CD14-positive monocyte (primary cell): ENCODE measurements at regions not wholly inside any gene's neighbourhood (a gene's known extent, or its start where the extent isn't known, plus 50 kb on each side); places are given as distances from the start of the nearest gene placed in this dataset.
"Not testable (repeated sequence)": the region's sequence is repeated elsewhere in the genome, so short reads cannot be mapped to it uniquely, and the experiment has no call there.

Source experiments
- DNase-seq, 3 donors: peaks; one replicate each; pipeline ENCODE4 v3.0.0-alpha.2; 2011 to 2022
- H2AFZ ChIP-seq: 2 replicates; pipeline ENCODE4 v1.6.0; 2012; ENCODE audit warnings: mild to moderate bottlenecking, low read depth, low read length, inconsistent platforms; ENCODE audit not compliant: insufficient read depth, poor library complexity, severe bottlenecking
- H3K27ac ChIP-seq, 2 donors: 1 replicate in 1 of 2; 2 replicates in 1 of 2; pipeline ENCODE4 v1.5.1; 2012 to 2013; ENCODE audit warnings: low read length in 2 of 2, control low read depth in 1 of 2, inconsistent platforms in 1 of 2, low read depth in 1 of 2, mild to moderate bottlenecking in 1 of 2
- H3K27me3 ChIP-seq, 2 donors: one replicate each; pipeline versions ENCODE4 v1.6.0 to v1.6.1; 2011 to 2013; ENCODE audit warnings: low read length in 2 of 2; ENCODE audit not compliant: control insufficient read depth in 2 of 2, insufficient read depth in 2 of 2
- H3K36me3 ChIP-seq, 2 donors: replicated peaks in 1 of 2; 1 replicate in 1 of 2; 2 replicates in 1 of 2; pipeline versions ENCODE4 v1.5.1 to v1.6.1; 2012 to 2013; ENCODE audit warnings: low read length in 2 of 2, control low read depth in 1 of 2, inconsistent platforms in 1 of 2, mild to moderate bottlenecking in 1 of 2; ENCODE audit not compliant: insufficient read depth in 2 of 2, control insufficient read depth in 1 of 2
- H3K4me1 ChIP-seq, 2 donors: 1 replicate in 1 of 2; 2 replicates in 1 of 2; pipeline versions ENCODE4 v1.5.1 to v1.6.1; 2012 to 2013; ENCODE audit warnings: low read length in 2 of 2, control low read depth in 1 of 2, inconsistent platforms in 1 of 2, mild to moderate bottlenecking in 1 of 2, moderate library complexity in 1 of 2; ENCODE audit not compliant: insufficient read depth in 2 of 2, control insufficient read depth in 1 of 2
- H3K4me2 ChIP-seq: replicated peaks from 2 replicates; pipeline ENCODE3; 2012; ENCODE audit warnings: low read length, moderate library complexity, mild to moderate bottlenecking; ENCODE audit not compliant: poor library complexity, severe bottlenecking; ENCODE audit errors: extremely low read depth
- H3K4me3 ChIP-seq, 3 experiments: fragments of 200-600 bp in 1 of 3; sonication (generic) in 1 of 3; replicated peaks in 1 of 3; 1 replicate in 2 of 3; 2 replicates in 1 of 3; pipeline ENCODE4 v1.5.1; 2011 to 2013; ENCODE audit warnings: low read length in 3 of 3, mild to moderate bottlenecking in 3 of 3, control low read depth in 2 of 3, low read depth in 2 of 3, inconsistent platforms in 1 of 3, moderate library complexity in 1 of 3
- H3K79me2 ChIP-seq: 2 replicates; pipeline ENCODE4 v1.6.0; 2012; ENCODE audit warnings: mild to moderate bottlenecking, control low read depth, inconsistent platforms, low read length, moderate library complexity; ENCODE audit not compliant: insufficient read depth
- H3K9ac ChIP-seq: 2 replicates; pipeline ENCODE4 v1.6.0; 2017; ENCODE audit warnings: low read length, mild to moderate bottlenecking; ENCODE audit not compliant: insufficient read depth, poor library complexity, severe bottlenecking
- H3K9me3 ChIP-seq, 2 donors: replicated peaks in 1 of 2; 1 replicate in 1 of 2; 2 replicates in 1 of 2; pipeline versions ENCODE4 v1.5.1 to v1.6.1; 2012 to 2013; ENCODE audit warnings: low read length in 2 of 2, control low read depth in 1 of 2; ENCODE audit not compliant: control insufficient read depth in 1 of 2, insufficient read depth in 1 of 2
- H4K20me1 ChIP-seq: 2 replicates; pipeline ENCODE4 v1.6.0; 2012; ENCODE audit warnings: mild to moderate bottlenecking, low read length, control low read depth, moderate library complexity; ENCODE audit not compliant: insufficient read depth
- H3K27ac Mint-ChIP-seq, 7 donors: one replicate each; pipeline ENCODE4 v1.8.0; 2020; ENCODE audit warnings: mild to moderate bottlenecking in 7 of 7, mixed read lengths in 7 of 7, moderate library complexity in 6 of 7, inconsistent platforms in 2 of 7
- H3K27me3 Mint-ChIP-seq, 3 donors: one replicate each; pipeline ENCODE4 v1.8.0; 2021 to 2022; ENCODE audit warnings: low read depth in 3 of 3, mild to moderate bottlenecking in 3 of 3, mixed read lengths in 3 of 3, moderate library complexity in 3 of 3, inconsistent platforms in 1 of 3
- H3K36me3 Mint-ChIP-seq, 2 donors: one replicate each; pipeline ENCODE4 v1.8.0; 2020; ENCODE audit warnings: mixed read lengths in 2 of 2, inconsistent platforms in 1 of 2, mild to moderate bottlenecking in 1 of 2
- H3K4me1 Mint-ChIP-seq: one replicate; pipeline ENCODE4 v1.8.0; 2020; ENCODE audit warnings: mild to moderate bottlenecking, mixed read lengths
- H3K4me3 Mint-ChIP-seq, 2 donors: one replicate each; pipeline ENCODE4 v1.8.0; 2020; ENCODE audit warnings: mild to moderate bottlenecking in 2 of 2, mixed read lengths in 2 of 2, moderate library complexity in 1 of 2
- H3K9me3 Mint-ChIP-seq, 7 donors: one replicate each; pipeline ENCODE4 v1.8.0; 2020 to 2022; ENCODE audit warnings: mixed read lengths in 7 of 7, mild to moderate bottlenecking in 6 of 7, moderate library complexity in 6 of 7, inconsistent platforms in 2 of 7
- WGBS: methylation state at CpG from one replicate; pipeline ENCODE4 v1.1.5; 2013; ENCODE audit warnings: missing lambda C conversion rate; ENCODE audit not compliant: insufficient coverage; 5-methylcytosine and 5-hydroxymethylcytosine counted together
- intact Hi-C, 2 donors: fragments of 100-400 bp; cut with micrococcal nuclease; formaldehyde crosslinking; loops; one replicate each; pipeline versions ENCODE4 v1.15.0 to v1.15.1; 2023
- TF ChIP-seq, protein P1 (sequence below): fragments of 200-600 bp; IDR thresholded peaks from one replicate; pipeline ENCODE4 v1.8.0; 2022; ENCODE audit warnings: antibody characterized with exemption, mild to moderate bottlenecking

DNA sequence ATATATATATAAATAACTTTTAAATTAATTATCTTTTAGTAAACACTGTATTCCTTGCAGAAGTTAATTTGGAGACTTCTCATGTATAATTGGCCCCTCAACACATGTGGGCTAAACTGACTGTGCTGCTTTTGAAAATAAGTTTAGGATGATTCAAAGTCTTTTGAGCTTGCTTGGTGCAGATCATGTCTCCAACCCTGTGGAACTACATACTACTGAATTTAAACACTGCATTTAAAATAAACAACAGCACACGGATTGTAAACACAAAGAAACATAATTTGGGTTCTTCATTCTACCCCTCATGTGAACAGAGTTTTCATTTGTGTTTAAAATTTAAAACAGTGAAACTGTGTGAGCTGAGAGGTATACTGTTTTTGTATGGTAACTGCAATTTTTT lies 167.7 kb downstream of the DDX1 start:
- no CpG with 5 or more reads among the region's 1 CpG for WGBS
- H3K27me3 ChIP-seq, result no peaks in the 10 kb centered on the region
- TF ChIP-seq, protein P1, sequence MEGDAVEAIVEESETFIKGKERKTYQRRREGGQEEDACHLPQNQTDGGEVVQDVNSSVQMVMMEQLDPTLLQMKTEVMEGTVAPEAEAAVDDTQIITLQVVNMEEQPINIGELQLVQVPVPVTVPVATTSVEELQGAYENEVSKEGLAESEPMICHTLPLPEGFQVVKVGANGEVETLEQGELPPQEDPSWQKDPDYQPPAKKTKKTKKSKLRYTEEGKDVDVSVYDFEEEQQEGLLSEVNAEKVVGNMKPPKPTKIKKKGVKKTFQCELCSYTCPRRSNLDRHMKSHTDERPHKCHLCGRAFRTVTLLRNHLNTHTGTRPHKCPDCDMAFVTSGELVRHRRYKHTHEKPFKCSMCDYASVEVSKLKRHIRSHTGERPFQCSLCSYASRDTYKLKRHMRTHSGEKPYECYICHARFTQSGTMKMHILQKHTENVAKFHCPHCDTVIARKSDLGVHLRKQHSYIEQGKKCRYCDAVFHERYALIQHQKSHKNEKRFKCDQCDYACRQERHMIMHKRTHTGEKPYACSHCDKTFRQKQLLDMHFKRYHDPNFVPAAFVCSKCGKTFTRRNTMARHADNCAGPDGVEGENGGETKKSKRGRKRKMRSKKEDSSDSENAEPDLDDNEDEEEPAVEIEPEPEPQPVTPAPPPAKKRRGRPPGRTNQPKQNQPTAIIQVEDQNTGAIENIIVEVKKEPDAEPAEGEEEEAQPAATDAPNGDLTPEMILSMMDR, result no peak
- no peak overlapping the region for H3K4me2 ChIP-seq
- Mint-ChIP-seq H3K4me3 (no peak overlapping the region), H3K27ac (no peak overlapping the region), H3K4me1 (no peaks in the 10 kb centered on the region), H3K27me3 (peaks cover 0 to 2% (median 1%) of the 10 kb centered on the region in 3 donors), H3K9me3 (peaks cover 7 to 13% (median 10%) of the 10 kb centered on the region in 7 donors), H3K36me3 (no peaks in the 10 kb centered on the region)
- no peak overlapping the region for H3K9ac ChIP-seq
- H4K20me1 ChIP-seq, result no peaks in the 10 kb centered on the region
- H3K79me2 ChIP-seq, result no peaks in the 10 kb centered on the region
- peaks cover 0 to 13% of the 10 kb centered on the region in 2 donors for H3K9me3 ChIP-seq
- DNase-seq, result no peak
- H3K4me1 ChIP-seq, result no peaks in the 10 kb centered on the region
- H3K4me3 ChIP-seq, result no peak overlapping the region
- intact Hi-C loops, result no loop called here
- no peak overlapping the region for H3K27ac ChIP-seq
- H2AFZ ChIP-seq, result no peak overlapping the region
- no peaks in the 10 kb centered on the region for H3K36me3 ChIP-seq

DNA sequence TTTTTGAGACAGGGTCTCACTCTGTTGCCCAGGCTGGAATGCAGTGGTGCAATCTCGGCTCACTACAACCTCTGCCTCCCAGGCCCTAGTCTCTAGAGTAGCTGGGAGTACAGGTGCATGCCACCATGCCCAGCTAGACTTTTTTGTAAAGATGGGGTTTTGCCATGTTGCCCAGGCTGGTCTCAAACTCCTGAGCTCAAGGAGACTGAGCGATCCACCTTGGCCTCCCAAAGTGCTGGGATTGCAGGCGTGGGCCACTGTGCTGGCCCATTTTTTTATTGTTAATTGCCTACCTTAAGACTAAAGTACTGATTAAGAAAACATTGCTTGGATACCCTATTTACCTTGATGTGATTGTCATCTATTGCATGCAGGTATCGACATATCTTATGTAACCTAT lies 168.1 kb downstream of the DDX1 start:
- H3K4me2 ChIP-seq, H3K27me3 ChIP-seq, H3K27me3 Mint-ChIP-seq, H4K20me1 ChIP-seq, intact Hi-C loops, H3K9ac ChIP-seq, H3K4me1 ChIP-seq, H3K4me1 Mint-ChIP-seq, H3K27ac Mint-ChIP-seq, H2AFZ ChIP-seq, H3K27ac ChIP-seq, H3K4me3 Mint-ChIP-seq, H3K36me3 ChIP-seq, H3K79me2 ChIP-seq, H3K36me3 Mint-ChIP-seq, H3K4me3 ChIP-seq, DNase-seq: not testable (repeated sequence)
- WGBS, result 0% methylated on average over 1 of the region's 4 CpGs
- peaks cover 7 to 13% (median 10%) of the 10 kb centered on the region in 7 donors for H3K9me3 Mint-ChIP-seq
- H3K9me3 ChIP-seq, result peaks cover 0 to 11% of the 10 kb centered on the region in 2 donors
